PFSK-1 (cell line): ENCODE measurements at regions not wholly inside any gene's neighbourhood (a gene's known extent, or its start where the extent isn't known, plus 50 kb on each side); places are given as distances from the start of the nearest gene placed in this dataset.

ENCODE experiments used
- FOXP2 ChIP-seq: optimal IDR thresholded peaks from 2 replicates; pipeline ENCODE3; 2011; ENCODE audit warnings: borderline replicate concordance, control low read depth, inconsistent platforms; ENCODE audit not compliant: insufficient read depth; ENCODE audit errors: extremely low read length, extremely low read depth
- POLR2AphosphoS5 ChIP-seq: IDR thresholded peaks from 2 replicates; pipeline ENCODE4 v1.6.1; 2012; ENCODE audit warnings: low read depth, mild to moderate bottlenecking, control low read depth, low read length, moderate library complexity
- REST ChIP-seq, 2 experiments: IDR thresholded peaks; 2 replicates each; pipeline versions ENCODE4 v1.6.1 to v1.8.0; 2011 to 2012; ENCODE audit warnings: low read depth in 2 of 2, low read length in 2 of 2, control low read depth in 1 of 2, inconsistent platforms in 1 of 2, mild to moderate bottlenecking in 1 of 2, moderate library complexity in 1 of 2; ENCODE audit not compliant: insufficient read depth in 1 of 2
- SIN3A ChIP-seq: IDR thresholded peaks from 2 replicates; pipeline ENCODE4 v1.6.1; 2012; ENCODE audit warnings: mild to moderate bottlenecking, low read length, moderate library complexity, borderline replicate concordance; ENCODE audit not compliant: insufficient read depth
- TAF1 ChIP-seq: IDR thresholded peaks from 2 replicates; pipeline ENCODE4 v1.6.1; 2012; ENCODE audit warnings: low read length, control low read depth, borderline replicate concordance; ENCODE audit not compliant: insufficient read depth

DNA sequence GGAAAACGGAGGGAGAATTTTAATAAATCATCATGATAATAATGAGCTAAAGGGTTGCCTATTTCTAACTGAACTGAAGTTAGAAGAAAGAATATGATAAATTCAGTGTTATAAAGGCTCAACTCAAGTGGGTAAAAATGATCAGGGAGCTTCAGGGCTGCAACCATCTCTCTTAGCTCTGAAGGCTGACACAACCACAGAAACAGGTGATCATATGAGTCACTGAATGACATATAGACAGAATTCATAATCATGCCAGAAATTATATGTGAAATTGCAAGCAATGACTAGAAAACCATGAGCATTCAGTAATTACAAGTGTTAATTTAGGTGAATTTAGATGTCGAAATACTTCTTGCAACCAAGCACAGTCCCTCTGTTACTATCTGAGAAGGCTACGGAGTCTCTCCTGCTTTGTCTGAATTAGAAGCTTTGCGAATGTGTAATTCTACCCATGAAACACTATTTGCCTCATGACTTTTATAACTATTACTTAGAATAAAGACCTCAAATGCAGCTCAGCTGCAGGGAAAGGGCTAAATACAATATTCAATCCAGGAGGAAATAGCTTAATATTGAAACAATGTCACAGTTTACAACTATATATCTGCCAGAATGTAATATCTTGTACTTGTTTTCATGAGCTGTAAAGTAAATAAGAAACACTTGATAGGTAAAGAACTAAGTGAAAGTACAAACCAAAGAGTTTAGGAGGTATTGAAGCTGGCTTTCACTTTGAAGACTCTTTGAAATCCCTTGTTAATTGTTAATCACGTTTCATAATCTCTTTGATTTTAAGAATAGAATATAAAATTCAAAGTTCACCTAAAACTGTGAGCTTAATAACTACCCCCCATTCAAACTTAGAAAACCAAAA is 1972.6 kb downstream of the ARAP2 start:
- no peak for TF ChIP-seq POLR2AphosphoS5
- TF ChIP-seq SIN3A = no peak
- TF ChIP-seq TAF1 = no peak
- no peak for TF ChIP-seq REST (IDR thresholded peaks at IDR 0.05; ENCODE audit: insufficient read depth in 1 of 2, low read depth in 2 of 2, low read length in 2 of 2)
- no peak for TF ChIP-seq FOXP2
